Epithelial cell of proximal tubule (primary cell): ENCODE measurements at regions not wholly inside any gene's neighbourhood (a gene's known extent, or its start where the extent isn't known, plus 50 kb on each side); places are given as distances from the start of the nearest gene placed in this dataset.
"Not testable (repeated sequence)": the region's sequence is repeated elsewhere in the genome, so short reads cannot be mapped to it uniquely, and the experiment has no call there.

Experiments
- DNase-seq: peaks from one replicate; pipeline ENCODE4 v3.0.0-alpha.2; 2011; ENCODE audit warnings: low read depth
- H3K4me3 ChIP-seq: 2 replicates; pipeline ENCODE4 v1.5.1; 2011; ENCODE audit warnings: low read depth, mild to moderate bottlenecking, low read length
- TF ChIP-seq, protein P1 (sequence below): conservative IDR thresholded peaks from 2 replicates; pipeline ENCODE4 v1.5.1; 2012; ENCODE audit warnings: low read depth, mild to moderate bottlenecking, low read length

DNA sequence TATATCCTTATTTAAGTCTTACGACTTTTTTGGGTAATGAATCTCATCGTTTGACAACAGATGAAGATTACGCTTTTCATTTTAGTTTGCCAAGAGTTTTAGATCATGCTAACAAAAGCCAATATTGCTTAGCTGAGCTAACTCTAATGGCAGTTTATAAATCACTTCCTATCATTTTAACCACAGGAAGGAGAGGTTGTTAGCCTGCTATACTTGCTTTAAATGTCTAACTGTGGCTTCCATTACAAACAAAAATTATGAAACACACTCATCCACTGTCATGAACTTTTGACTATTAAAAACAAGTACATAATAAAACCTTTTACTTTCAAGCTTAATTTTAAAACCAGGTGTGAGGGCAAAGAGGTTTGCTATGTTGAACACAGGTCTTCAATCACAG is 53.7 kb upstream of the ANKH start:
- DNase-seq: no peak
- TF ChIP-seq, protein P1, sequence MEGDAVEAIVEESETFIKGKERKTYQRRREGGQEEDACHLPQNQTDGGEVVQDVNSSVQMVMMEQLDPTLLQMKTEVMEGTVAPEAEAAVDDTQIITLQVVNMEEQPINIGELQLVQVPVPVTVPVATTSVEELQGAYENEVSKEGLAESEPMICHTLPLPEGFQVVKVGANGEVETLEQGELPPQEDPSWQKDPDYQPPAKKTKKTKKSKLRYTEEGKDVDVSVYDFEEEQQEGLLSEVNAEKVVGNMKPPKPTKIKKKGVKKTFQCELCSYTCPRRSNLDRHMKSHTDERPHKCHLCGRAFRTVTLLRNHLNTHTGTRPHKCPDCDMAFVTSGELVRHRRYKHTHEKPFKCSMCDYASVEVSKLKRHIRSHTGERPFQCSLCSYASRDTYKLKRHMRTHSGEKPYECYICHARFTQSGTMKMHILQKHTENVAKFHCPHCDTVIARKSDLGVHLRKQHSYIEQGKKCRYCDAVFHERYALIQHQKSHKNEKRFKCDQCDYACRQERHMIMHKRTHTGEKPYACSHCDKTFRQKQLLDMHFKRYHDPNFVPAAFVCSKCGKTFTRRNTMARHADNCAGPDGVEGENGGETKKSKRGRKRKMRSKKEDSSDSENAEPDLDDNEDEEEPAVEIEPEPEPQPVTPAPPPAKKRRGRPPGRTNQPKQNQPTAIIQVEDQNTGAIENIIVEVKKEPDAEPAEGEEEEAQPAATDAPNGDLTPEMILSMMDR: no peak
- no peak overlapping the region for H3K4me3 ChIP-seq

DNA sequence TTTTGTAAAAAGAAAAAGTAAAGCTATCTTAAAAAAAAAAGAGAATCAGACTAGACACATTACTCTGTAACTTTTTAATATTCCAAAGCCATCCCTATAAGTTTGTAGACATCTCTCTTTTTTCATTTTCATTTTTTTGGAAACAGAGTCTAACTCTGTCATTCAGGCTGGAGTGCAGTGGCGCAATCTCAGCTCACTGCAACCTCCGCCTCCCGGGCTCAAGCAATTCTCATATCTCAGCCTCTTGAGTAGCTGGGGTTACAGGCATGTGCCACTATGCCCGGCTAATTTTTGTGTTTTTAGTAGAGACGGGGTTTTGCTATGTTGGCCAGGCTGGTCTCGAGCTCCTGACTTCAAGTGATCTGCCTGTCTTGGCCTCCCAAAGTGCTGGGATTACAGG is 51.4 kb upstream of the ANKH start:
- H3K4me3 ChIP-seq, DNase-seq: not testable (repeated sequence)

DNA sequence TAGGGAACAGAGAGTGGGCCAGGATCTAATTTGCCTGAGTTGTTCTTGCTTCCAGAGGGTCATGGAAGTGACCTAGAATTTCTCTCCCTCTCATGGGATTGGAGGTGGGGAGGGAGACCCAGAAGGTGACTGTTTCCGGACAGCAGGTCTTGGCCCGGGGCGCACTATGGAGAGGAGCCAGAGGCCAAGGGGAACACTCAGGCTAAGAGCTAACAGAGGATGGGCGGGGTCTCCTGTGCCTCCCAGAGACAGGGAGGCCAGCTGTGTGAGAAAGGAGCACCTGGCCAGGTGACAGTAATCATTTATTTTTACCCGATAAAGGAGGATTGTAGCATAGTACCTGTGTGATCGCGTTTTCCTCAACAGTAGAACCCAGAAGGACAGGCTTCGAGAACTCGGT is 50.9 kb upstream of the ANKH start:
- H3K4me3 ChIP-seq: no peak overlapping the region
- DNase-seq: no peak
- TF ChIP-seq, protein P1: no peak
